PC-3 (cell line): ENCODE measurements at regions not wholly inside any gene's neighbourhood (a gene's known extent, or its start where the extent isn't known, plus 50 kb on each side); places are given as distances from the start of the nearest gene placed in this dataset.

Experiments used
- EZH2 ChIP-seq: fragments of 300-600 bp; sonication (generic); IDR thresholded peaks from one replicate; pipeline ENCODE4 v1.6.1; 2017; ENCODE audit warnings: antibody characterized with exemption, mild to moderate bottlenecking, low read length; ENCODE audit not compliant: unreplicated experiment
- EZH2phosphoT487 ChIP-seq: fragments of 300-600 bp; sonication (generic); IDR thresholded peaks from 2 replicates; pipeline ENCODE4 v1.6.1; 2018; ENCODE audit warnings: mild to moderate bottlenecking, antibody characterized with exemption, low read length, borderline replicate concordance
- TF ChIP-seq, protein P1 (sequence below): fragments of 300-600 bp; sonication (generic); conservative IDR thresholded peaks from 2 replicates; pipeline ENCODE4 v1.5.1; 2017; ENCODE audit warnings: antibody characterized with exemption, low read depth, mild to moderate bottlenecking, low read length

DNA sequence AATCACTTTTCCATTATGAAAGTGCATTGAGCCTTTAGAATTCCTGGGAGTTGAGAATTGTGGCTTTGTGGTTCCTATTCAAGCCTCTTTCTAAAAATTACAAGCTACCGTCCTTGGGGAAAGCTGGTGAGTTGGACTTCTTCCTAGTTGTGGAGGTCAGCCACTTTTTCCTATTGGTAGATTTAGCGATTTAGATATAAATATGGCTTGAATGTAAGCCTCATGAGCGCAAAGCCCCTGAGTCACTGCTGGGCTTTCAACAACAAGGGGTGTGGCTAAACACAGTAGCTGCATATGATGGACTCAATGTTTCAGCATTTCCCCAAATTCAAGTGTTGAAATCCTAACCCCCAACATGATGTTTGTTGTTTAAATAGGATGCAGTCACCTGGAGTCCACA lies 150.0 kb upstream of the IGFBP3 start:
- TF ChIP-seq EZH2phosphoT487: no peak
- TF ChIP-seq, protein P1, sequence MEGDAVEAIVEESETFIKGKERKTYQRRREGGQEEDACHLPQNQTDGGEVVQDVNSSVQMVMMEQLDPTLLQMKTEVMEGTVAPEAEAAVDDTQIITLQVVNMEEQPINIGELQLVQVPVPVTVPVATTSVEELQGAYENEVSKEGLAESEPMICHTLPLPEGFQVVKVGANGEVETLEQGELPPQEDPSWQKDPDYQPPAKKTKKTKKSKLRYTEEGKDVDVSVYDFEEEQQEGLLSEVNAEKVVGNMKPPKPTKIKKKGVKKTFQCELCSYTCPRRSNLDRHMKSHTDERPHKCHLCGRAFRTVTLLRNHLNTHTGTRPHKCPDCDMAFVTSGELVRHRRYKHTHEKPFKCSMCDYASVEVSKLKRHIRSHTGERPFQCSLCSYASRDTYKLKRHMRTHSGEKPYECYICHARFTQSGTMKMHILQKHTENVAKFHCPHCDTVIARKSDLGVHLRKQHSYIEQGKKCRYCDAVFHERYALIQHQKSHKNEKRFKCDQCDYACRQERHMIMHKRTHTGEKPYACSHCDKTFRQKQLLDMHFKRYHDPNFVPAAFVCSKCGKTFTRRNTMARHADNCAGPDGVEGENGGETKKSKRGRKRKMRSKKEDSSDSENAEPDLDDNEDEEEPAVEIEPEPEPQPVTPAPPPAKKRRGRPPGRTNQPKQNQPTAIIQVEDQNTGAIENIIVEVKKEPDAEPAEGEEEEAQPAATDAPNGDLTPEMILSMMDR: no peak
- TF ChIP-seq EZH2: no peak
